Kidney (tissue), 13 donors: ENCODE measurements at regions not wholly inside any gene's neighbourhood (a gene's known extent, or its start where the extent isn't known, plus 50 kb on each side); places are given as distances from the start of the nearest gene placed in this dataset.

Experiments
- DNase-seq, 5 donors: peaks; one replicate each; pipeline ENCODE4 v3.0.0-alpha.2; 2013 to 2020
- FAIRE-seq: peaks from 2 replicates; lab custom pipeline; 2012; peaks lifted over from hg19 to GRCh38; lab: Jason Lieb, UNC
- H3K27ac ChIP-seq, 2 donors: one replicate each; pipeline ENCODE4 v1.7.0; 2013; ENCODE audit warnings: low read depth in 2 of 2, low read length in 2 of 2, inconsistent platforms in 1 of 2
- H3K27me3 ChIP-seq: one replicate; pipeline ENCODE4 v1.7.1; 2013; ENCODE audit warnings: low read length, inconsistent platforms; ENCODE audit not compliant: control insufficient read depth, insufficient read depth
- H3K36me3 ChIP-seq, 3 donors: one replicate each; pipeline versions ENCODE4 v1.7.0 to v1.7.1; 2013; ENCODE audit warnings: low read length in 3 of 3, control low read depth in 1 of 3, inconsistent platforms in 1 of 3; ENCODE audit not compliant: insufficient read depth in 3 of 3, control insufficient read depth in 2 of 3
- H3K4me1 ChIP-seq, 3 donors: one replicate each; pipeline versions ENCODE4 v1.7.0 to v1.7.1; 2013; ENCODE audit warnings: low read length in 3 of 3, inconsistent platforms in 1 of 3, low read depth in 1 of 3; ENCODE audit not compliant: control insufficient read depth in 2 of 3, insufficient read depth in 2 of 3
- H3K4me3 ChIP-seq, 3 donors: one replicate each; pipeline versions ENCODE4 v1.7.0 to v1.8.1; 2013; ENCODE audit warnings: low read length in 3 of 3, control low read depth in 1 of 3, inconsistent platforms in 1 of 3
- H3K9ac ChIP-seq, 3 donors: one replicate each; pipeline versions ENCODE4 v1.7.0 to v1.7.1; 2013; ENCODE audit warnings: low read length in 3 of 3, control low read depth in 1 of 3, inconsistent platforms in 1 of 3
- H3K9me3 ChIP-seq, 3 donors: one replicate each; pipeline versions ENCODE4 v1.7.0 to v1.7.1; 2013; ENCODE audit warnings: low read length in 3 of 3, control low read depth in 1 of 3, inconsistent platforms in 1 of 3; ENCODE audit not compliant: control insufficient read depth in 2 of 3, insufficient read depth in 1 of 3
- intact Hi-C: fragments of 100-400 bp; cut with DNase I; formaldehyde crosslinking; loops from one replicate; pipeline ENCODE4 v1.11.1; 2022
- TF ChIP-seq, protein P1 (sequence below): IDR thresholded peaks from 3 replicates; pipeline ENCODE4 v1.5.1; 2012; ENCODE audit warnings: mild to moderate bottlenecking, moderate library complexity, borderline replicate concordance; ENCODE audit not compliant: insufficient read depth; ENCODE audit errors: extremely low read depth
- donor health status: control.
- donor health status: control.
- donor health status: control.
- donor health status: control.
- donor health status: control.
- donor health status: DM: yes; HTN: yes; CAD: no.
- donor health status: Normal renal cell carcinoma (clear cell type).

DNA sequence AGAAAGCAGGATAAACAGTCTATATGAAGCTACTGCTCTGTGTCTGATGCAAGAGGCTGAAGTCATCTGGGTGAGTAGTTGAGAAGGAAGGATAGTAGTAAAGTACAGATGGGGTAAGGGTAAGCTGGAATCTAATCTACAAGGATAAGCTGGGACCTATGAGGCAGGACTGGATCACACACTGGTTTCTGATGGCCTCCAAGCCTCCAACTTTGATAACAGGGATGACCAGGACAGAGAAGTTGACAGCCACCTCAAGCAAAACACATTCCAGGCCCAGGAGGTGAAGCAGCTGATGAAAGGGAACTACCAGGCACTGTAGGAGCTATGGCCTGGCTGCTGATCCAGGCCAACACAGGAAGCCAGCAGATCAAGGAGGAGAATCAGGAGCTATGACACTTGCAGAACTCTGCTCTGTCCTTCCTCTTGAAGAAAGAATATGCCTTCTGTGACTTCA lies 278.1 kb upstream of the TMEM229A start:
- Histone ChIP-seq H3K9ac (no peak overlapping the region), H3K27me3 (no peaks in the 10 kb centered on the region), H3K4me3 (no peak overlapping the region), H3K36me3 (no peaks in the 10 kb centered on the region), H3K9me3 (no peaks in the 10 kb centered on the region), H3K27ac (no peak overlapping the region), H3K4me1 (no peaks in the 10 kb centered on the region)
- TF ChIP-seq, protein P1, sequence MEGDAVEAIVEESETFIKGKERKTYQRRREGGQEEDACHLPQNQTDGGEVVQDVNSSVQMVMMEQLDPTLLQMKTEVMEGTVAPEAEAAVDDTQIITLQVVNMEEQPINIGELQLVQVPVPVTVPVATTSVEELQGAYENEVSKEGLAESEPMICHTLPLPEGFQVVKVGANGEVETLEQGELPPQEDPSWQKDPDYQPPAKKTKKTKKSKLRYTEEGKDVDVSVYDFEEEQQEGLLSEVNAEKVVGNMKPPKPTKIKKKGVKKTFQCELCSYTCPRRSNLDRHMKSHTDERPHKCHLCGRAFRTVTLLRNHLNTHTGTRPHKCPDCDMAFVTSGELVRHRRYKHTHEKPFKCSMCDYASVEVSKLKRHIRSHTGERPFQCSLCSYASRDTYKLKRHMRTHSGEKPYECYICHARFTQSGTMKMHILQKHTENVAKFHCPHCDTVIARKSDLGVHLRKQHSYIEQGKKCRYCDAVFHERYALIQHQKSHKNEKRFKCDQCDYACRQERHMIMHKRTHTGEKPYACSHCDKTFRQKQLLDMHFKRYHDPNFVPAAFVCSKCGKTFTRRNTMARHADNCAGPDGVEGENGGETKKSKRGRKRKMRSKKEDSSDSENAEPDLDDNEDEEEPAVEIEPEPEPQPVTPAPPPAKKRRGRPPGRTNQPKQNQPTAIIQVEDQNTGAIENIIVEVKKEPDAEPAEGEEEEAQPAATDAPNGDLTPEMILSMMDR, result no peak
- DNase-seq (no peak), FAIRE-seq (no peak)
- intact Hi-C loops, result no loop called here

DNA sequence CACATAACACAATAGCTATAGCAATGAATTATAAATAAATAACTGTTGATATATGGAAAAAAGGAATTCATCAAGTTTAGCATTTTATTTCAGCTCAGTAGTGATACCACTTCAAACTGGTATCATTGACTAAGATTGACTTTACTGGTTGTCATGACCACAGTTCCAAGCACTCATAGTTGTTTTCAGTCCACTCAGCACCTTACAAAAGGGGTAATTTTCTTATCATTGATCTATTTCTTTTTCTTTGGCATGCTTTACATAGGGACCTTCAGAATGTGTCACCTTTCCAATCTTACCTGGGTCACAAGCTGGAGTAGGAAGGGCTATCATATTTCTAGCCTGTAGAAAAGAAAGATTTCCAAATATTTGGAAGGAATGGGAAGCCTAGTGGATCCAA lies 275.5 kb upstream of the TMEM229A start:
- TF ChIP-seq, protein P1, result no peak
- Histone ChIP-seq H3K27me3 (no peaks in the 10 kb centered on the region), H3K4me1 (no peaks in the 10 kb centered on the region), H3K27ac (no peak overlapping the region), H3K36me3 (no peaks in the 10 kb centered on the region), H3K9me3 (no peaks in the 10 kb centered on the region), H3K4me3 (no peak overlapping the region), H3K9ac (no peak overlapping the region)
- intact Hi-C loops, result no loop called here
- DNase-seq, result no peak
- FAIRE-seq, result no peak

DNA sequence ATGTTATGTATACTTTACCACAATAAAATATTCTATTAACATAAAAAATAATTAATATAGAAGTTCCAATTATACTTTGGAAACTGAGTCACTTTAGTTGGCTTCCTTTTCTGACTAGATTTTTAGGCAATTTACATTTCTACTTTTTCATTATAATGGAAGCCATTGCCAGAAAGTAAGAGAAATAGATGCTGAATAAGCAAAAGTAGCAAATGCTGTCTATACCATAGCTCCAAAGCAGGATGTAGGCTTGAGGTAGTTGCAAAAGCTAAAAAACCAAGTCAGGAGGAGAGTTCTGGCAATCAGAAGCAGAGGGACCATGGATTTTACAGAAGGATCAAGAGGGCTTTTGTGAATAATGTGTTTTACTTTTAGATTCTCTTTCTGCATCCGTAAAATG lies 262.4 kb upstream of the TMEM229A start:
- Histone ChIP-seq H3K27ac (no peak overlapping the region), H3K9ac (no peak overlapping the region), H3K4me1 (no peaks in the 10 kb centered on the region), H3K4me3 (no peak overlapping the region), H3K36me3 (no peaks in the 10 kb centered on the region), H3K9me3 (peaks cover 0 to 11% (median 4%) of the 10 kb centered on the region in 3 donors), H3K27me3 (no peaks in the 10 kb centered on the region)
- TF ChIP-seq, protein P1, result no peak
- no peak for DNase-seq
- intact Hi-C loops, result no loop called here
- FAIRE-seq, result no peak

DNA sequence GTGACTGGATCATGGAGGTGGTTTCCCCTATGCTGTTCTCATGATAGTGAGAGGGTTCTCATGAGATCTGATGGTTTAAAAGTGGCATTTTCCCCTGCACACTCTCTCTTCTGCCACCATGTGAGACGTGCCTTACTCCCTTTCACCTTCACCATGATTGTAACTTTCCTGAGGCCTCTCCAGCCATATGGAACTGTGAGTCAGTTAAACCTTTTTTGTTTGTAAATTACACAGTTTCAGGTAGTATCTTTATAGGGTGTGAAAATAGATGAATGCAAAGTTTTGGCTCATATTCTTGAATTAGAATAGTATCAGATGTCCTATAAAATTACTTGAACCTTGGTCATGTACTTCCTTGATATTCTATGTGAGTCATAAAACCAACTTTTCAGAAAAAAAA lies 252.1 kb upstream of the TMEM229A start:
- no peak for DNase-seq
- TF ChIP-seq, protein P1, result no peak
- no peak overlapping the region for H3K27ac ChIP-seq
- intact Hi-C loops, result no loop called here
- H3K4me3 ChIP-seq, result no peak overlapping the region
- no peak overlapping the region for H3K9ac ChIP-seq
- H3K9me3 ChIP-seq, result no peaks in the 10 kb centered on the region
- no peaks in the 10 kb centered on the region for H3K4me1 ChIP-seq
- H3K36me3 ChIP-seq, result no peaks in the 10 kb centered on the region
- no peaks in the 10 kb centered on the region for H3K27me3 ChIP-seq
- FAIRE-seq, result no peak
